T-helper 9 cell (primary cell): ENCODE measurements at regions not wholly inside any gene's neighbourhood (a gene's known extent, or its start where the extent isn't known, plus 50 kb on each side); places are given as distances from the start of the nearest gene placed in this dataset.

ENCODE experiments used
- DNase-seq: peaks from one replicate; pipeline ENCODE4 v3.0.0-alpha.2; 2020

GRCh38 chr21:45592208-45592619 lies 50.0 kb upstream of the SLC19A1 start:
- peak; percentile 32 for DNase-seq

GRCh38 chr21:45592626-45593134 lies 50.4 kb upstream of the SLC19A1 start:
- no peak for DNase-seq

- no peak for DNase-seq
Observed at GRCh38 chr21:45593162-45594022, 50.1 kb upstream of the PCBP3 start.
